ENCODE measurements at regions not wholly inside any gene's neighbourhood (a gene's known extent, or its start where the extent isn't known, plus 50 kb on each side); places are given as distances from the start of the nearest gene placed in this dataset.
"Not testable (repeated sequence)": the region's sequence is repeated elsewhere in the genome, so short reads cannot be mapped to it uniquely, and the experiment has no call there.

DNA sequence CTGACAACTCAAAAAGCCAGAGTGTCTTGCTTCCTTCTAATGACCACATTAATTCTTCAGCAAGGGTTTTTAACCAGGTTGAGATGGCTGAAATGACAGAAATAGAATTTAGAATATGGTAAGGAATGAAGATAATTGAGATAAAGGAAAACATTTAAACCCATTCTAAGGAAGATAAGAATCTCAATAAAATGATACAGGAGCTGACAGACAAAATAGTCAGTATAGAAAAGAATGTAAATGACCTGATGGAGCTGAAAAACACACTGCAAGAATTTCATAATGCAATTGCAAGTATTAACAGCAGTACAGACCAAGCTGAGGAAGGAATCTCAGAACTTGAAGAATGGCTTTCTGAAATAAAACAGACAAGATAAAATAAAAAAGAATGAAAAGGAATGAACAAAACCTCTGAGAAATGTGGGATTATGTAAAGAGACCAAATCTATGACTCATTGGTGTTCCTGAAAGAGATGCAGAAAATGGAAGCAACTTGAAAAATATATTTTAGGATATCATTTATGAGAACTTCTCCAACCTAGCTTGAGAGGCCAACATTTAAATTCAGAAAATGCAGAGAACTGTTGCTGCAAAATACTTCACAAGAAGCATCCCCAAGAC is 87.1 kb downstream of the SAMD9 start:
- Histone ChIP-seq H3K27me3 (no peaks in the 10 kb centered on the region), H3K36me3 (no peaks in the 10 kb centered on the region), H3K27ac (no peak overlapping the region), H3K4me1 (ENCODE audit: low read depth) (no peaks in the 10 kb centered on the region), H3K9me3 (ENCODE audit: low read depth) (no peaks in the 10 kb centered on the region), H3K4me3 (no peak overlapping the region)
- TF ChIP-seq CTCF (IDR thresholded peaks at IDR 0.05; ENCODE audit: low read depth, low read length): no peak
- no peak for DNase-seq (ENCODE audit: low read depth in 1 of 2, low spot score in 1 of 2)

DNA sequence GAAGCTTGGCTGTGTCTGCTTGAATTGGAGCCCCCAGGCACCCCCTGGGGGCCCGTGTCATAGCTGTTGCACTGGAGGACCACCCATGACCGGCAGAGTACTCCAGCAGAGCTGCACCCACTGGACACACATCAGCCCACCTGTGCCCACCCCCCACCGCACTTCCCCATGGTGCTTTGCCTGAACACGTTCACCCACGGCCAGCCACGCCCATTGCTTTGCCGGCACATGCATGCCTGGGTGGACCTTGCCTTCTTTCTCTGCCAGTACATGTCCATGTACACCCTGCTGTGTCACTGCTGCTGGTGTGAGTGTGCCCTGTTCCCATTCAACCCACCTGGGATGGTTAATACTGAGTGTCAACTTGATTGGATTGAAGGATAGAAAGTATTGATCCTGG is 88.7 kb downstream of the SAMD9 start:
- H3K27me3 ChIP-seq: no peaks in the 10 kb centered on the region
- H3K4me3 ChIP-seq: no peak overlapping the region
- H3K27ac ChIP-seq: no peak overlapping the region
- no peaks in the 10 kb centered on the region for H3K4me1 ChIP-seq (ENCODE audit: low read depth)
- H3K36me3 ChIP-seq: no peaks in the 10 kb centered on the region
- no peaks in the 10 kb centered on the region for H3K9me3 ChIP-seq (ENCODE audit: low read depth)
- no peak for TF ChIP-seq CTCF (IDR thresholded peaks at IDR 0.05; ENCODE audit: low read depth, low read length)
- DNase-seq (ENCODE audit: low read depth in 1 of 2, low spot score in 1 of 2): no peak

DNA sequence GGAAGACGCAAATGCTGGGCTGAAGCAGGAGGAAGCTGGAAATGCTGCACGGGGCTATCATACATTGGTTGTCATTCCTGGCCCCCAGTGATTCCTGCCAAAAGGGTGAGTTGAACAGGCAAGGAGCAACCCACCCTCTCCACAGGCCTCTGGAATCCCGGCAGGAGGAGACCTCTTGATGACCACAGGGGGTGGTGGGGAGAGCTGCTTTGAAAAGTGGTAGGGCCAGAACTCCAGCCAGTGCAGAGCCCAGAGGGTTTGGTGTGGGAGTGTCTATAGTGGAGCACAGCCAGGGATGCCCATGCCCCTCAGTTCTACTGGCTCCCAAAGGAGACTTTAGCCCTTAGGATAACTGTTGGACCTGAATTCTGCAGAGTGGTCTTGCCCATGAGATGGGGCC is 89.2 kb downstream of the SAMD9 start:
- TF ChIP-seq CTCF (IDR thresholded peaks at IDR 0.05; ENCODE audit: low read depth, low read length): no peak
- DNase-seq (ENCODE audit: low read depth in 1 of 2, low spot score in 1 of 2): no peak
- Histone ChIP-seq H3K9me3 (ENCODE audit: low read depth) (no peaks in the 10 kb centered on the region), H3K4me1 (ENCODE audit: low read depth) (no peaks in the 10 kb centered on the region), H3K27ac (no peak overlapping the region), H3K27me3 (no peaks in the 10 kb centered on the region), H3K36me3 (no peaks in the 10 kb centered on the region), H3K4me3 (no peak overlapping the region)

GRCh38 chr7:93027044-93027443 is 90.7 kb downstream of the SAMD9 start:
- no peak for TF ChIP-seq CTCF (IDR thresholded peaks at IDR 0.05; ENCODE audit: low read depth, low read length)
- Histone ChIP-seq H3K4me3 (no peak overlapping the region), H3K27ac (no peak overlapping the region), H3K9me3 (ENCODE audit: low read depth) (no peaks in the 10 kb centered on the region), H3K27me3 (no peaks in the 10 kb centered on the region), H3K4me1 (ENCODE audit: low read depth) (no peaks in the 10 kb centered on the region), H3K36me3 (no peaks in the 10 kb centered on the region)
- DNase-seq (ENCODE audit: low read depth in 1 of 2, low spot score in 1 of 2): no peak

DNA sequence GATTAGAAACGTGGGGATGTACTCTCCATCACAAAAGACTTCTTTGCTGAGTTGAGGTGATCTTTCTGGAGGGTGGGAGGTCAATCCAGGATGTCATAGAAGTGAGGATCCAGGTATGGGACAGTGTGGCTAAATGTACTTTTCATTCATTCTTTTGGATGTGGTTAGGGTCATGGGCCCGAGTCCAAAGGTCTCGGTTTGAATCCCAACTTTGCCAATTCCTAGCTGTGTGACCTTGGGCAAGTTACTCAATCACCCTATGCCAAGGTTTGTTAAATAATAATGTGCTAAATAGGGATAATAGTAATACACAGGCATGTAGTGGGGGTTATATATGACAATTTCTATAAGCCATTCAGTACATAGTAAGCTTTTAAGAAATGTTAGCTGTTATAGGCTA is 91.4 kb downstream of the SAMD9 start:
- Histone ChIP-seq H3K4me1 (ENCODE audit: low read depth) (no peaks in the 10 kb centered on the region), H3K9me3 (ENCODE audit: low read depth) (no peaks in the 10 kb centered on the region), H3K27me3 (no peaks in the 10 kb centered on the region), H3K4me3 (no peak overlapping the region), H3K36me3 (no peaks in the 10 kb centered on the region), H3K27ac (no peak overlapping the region)
- DNase-seq (ENCODE audit: low read depth in 1 of 2, low spot score in 1 of 2): no peak
- TF ChIP-seq CTCF (IDR thresholded peaks at IDR 0.05; ENCODE audit: low read depth, low read length): no peak

DNA sequence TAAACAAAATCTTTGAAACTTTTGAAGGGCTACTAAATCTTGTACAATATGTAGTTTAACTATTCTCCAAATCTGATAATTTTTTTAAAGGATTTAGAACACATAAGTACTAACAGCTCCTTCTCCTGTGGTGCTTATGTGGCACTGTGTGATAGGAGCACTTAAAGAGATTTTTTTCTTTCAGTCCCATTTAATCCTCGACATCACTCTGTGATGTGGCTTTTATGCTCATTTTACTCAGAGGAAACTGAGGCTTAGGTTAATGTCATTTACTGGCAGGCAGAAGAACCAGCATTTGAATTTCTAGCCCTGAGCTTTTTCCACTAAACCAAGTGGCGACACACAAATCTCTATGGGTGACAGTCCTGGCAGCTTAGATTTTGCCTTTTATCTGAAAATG is 92.4 kb downstream of the SAMD9 start:
- no peak for TF ChIP-seq CTCF (IDR thresholded peaks at IDR 0.05; ENCODE audit: low read depth, low read length)
- Histone ChIP-seq H3K27me3 (no peaks in the 10 kb centered on the region), H3K4me3 (no peak overlapping the region), H3K9me3 (ENCODE audit: low read depth) (no peaks in the 10 kb centered on the region), H3K27ac (no peak overlapping the region), H3K36me3 (no peaks in the 10 kb centered on the region), H3K4me1 (ENCODE audit: low read depth) (no peaks in the 10 kb centered on the region)
- no peak for DNase-seq (ENCODE audit: low read depth in 1 of 2, low spot score in 1 of 2)

GRCh38 chr7:93022931-93023478 is 94.8 kb downstream of the SAMD9 start:
- H3K27ac ChIP-seq; H3K36me3 ChIP-seq; H3K4me3 ChIP-seq; H3K9me3 ChIP-seq (ENCODE audit: low read depth); H3K27me3 ChIP-seq; DNase-seq (ENCODE audit: low read depth in 1 of 2, low spot score in 1 of 2); H3K4me1 ChIP-seq (ENCODE audit: low read depth): not testable (repeated sequence)
